GM12878 (cell line): ENCODE measurements at regions not wholly inside any gene's neighbourhood (a gene's known extent, or its start where the extent isn't known, plus 50 kb on each side); places are given as distances from the start of the nearest gene placed in this dataset.

Experiments used
- ATAC-seq: fragments of 200-7000 bp; cut with Tn5 transposase; 3 replicates; pipeline ENCODE4 v1.9.1; 2020; ENCODE audit warnings: mild to moderate bottlenecking, moderate library complexity
- BruUV-seq: library from RNA; stranded (reverse); fragments of 400-500 nt; replicated peaks from 2 replicates; lab custom pipeline; 2021; lab: Mats Ljungman, UMichigan
- CTCF ChIA-PET: fragments of 300-600 bp; sonication (Branson Sonifier 250); formaldehyde crosslinking; extraction: SDS; loops from one replicate; lab custom pipeline; 2021; ENCODE audit warnings: inconsistent platforms; lab: Yijun Ruan, JAX
- POLR2A ChIA-PET: fragments of 350-600 bp; formaldehyde crosslinking; extraction: SDS; loops from one replicate; lab custom pipeline; 2021; ENCODE audit warnings: inconsistent platforms; lab: Charles Lee
- RAD21 ChIA-PET: fragments of 300-600 bp; sonication (Branson Sonifier 250); formaldehyde crosslinking; loops from one replicate; lab custom pipeline; 2023; ENCODE audit warnings: antibody characterized with exemption; ENCODE audit not compliant: unreplicated experiment; lab: Charles Lee
- SMC1A ChIA-PET: fragments of 300-600 bp; sonication (Branson Sonifier 250); formaldehyde crosslinking; loops from one replicate; lab custom pipeline; 2023; ENCODE audit not compliant: unreplicated experiment, uncharacterized antibody; lab: Charles Lee
- DNase-seq: peaks from one replicate; pipeline ENCODE4 v3.0.0-alpha.2; 2011; ENCODE audit warnings: low read depth, low spot score
- FAIRE-seq: peaks from 3 replicates; lab custom pipeline; 2011; peaks lifted over from hg19 to GRCh38; lab: Jason Lieb, UNC
- H2AFZ ChIP-seq: 2 replicates; pipeline ENCODE4 v1.6.0; 2011; ENCODE audit warnings: low read depth, low read length, control low read depth; ENCODE audit not compliant: control insufficient read depth
- H3K27ac ChIP-seq: 2 replicates; pipeline ENCODE4 v1.5.1; 2011; ENCODE audit warnings: control low read depth; ENCODE audit not compliant: control insufficient read depth, insufficient read depth
- H3K27me3 ChIP-seq, 2 experiments: replicated peaks in 1 of 2; 2 replicates each; pipeline versions ENCODE4 v1.6.0 to v1.6.1; 2011; ENCODE audit warnings: low read length in 1 of 2; ENCODE audit not compliant: control insufficient read depth in 2 of 2, insufficient read depth in 2 of 2
- H3K36me3 ChIP-seq, 2 experiments: 2 replicates each; pipeline ENCODE4 v1.5.1; 2011; ENCODE audit warnings: low read length in 1 of 2; ENCODE audit not compliant: control insufficient read depth in 2 of 2, insufficient read depth in 2 of 2
- H3K4me1 ChIP-seq: 2 replicates; pipeline ENCODE4 v1.6.1; 2011; ENCODE audit warnings: mild to moderate bottlenecking, low read length, moderate library complexity, mixed read lengths; ENCODE audit not compliant: control insufficient read depth, insufficient read depth
- H3K4me2 ChIP-seq: 2 replicates; pipeline ENCODE4 v1.6.0; 2011; ENCODE audit warnings: control low read depth; ENCODE audit not compliant: control insufficient read depth, insufficient read depth
- H3K4me3 ChIP-seq: fragments of 200-600 bp; sonication (generic); 2 replicates; pipeline ENCODE4 v1.5.1; 2016
- H3K79me2 ChIP-seq: 2 replicates; pipeline ENCODE4 v1.6.0; 2011; ENCODE audit warnings: low read length; ENCODE audit not compliant: control insufficient read depth, insufficient read depth
- H3K9ac ChIP-seq: 2 replicates; pipeline ENCODE4 v1.8.0; 2011; ENCODE audit warnings: low read length, control low read depth, mixed read lengths; ENCODE audit not compliant: control insufficient read depth, insufficient read depth
- H3K9me3 ChIP-seq: replicated peaks from 3 replicates; pipeline ENCODE4 v1.5.1; 2011; ENCODE audit warnings: mild to moderate bottlenecking, low read length; ENCODE audit not compliant: control insufficient read depth, insufficient read depth
- H4K20me1 ChIP-seq: 2 replicates; pipeline ENCODE4 v1.6.0; 2011; ENCODE audit not compliant: control insufficient read depth, insufficient read depth
- BHLHE40 ChIP-seq, 2 experiments: fragments of 450-650 bp in 1 of 2; IDR thresholded peaks; 2 replicates each; pipeline ENCODE4 v1.6.1; 2011 to 2017; ENCODE audit warnings: low read depth in 2 of 2, borderline replicate concordance in 1 of 2, improper control_type of control experiment in 1 of 2, low read length in 1 of 2, mild to moderate bottlenecking in 1 of 2
- CBFB ChIP-seq: IDR thresholded peaks from 2 replicates; pipeline ENCODE4 v1.6.1; 2016; ENCODE audit warnings: antibody characterized with exemption, low read depth
- CHD4 ChIP-seq: fragments of 200-600 bp; sonication (generic); IDR thresholded peaks from 2 replicates; pipeline ENCODE4 v1.6.1; 2016; ENCODE audit warnings: mild to moderate bottlenecking
- DPF2 ChIP-seq: fragments of 450-650 bp; IDR thresholded peaks from 2 replicates; pipeline ENCODE4 v1.6.1; 2017; ENCODE audit warnings: mild to moderate bottlenecking
- HCFC1 ChIP-seq: fragments of 150-350 bp; IDR thresholded peaks from 2 replicates; pipeline ENCODE4 v1.6.1; 2014; ENCODE audit warnings: low read length
- IRF4 ChIP-seq: IDR thresholded peaks from 2 replicates; pipeline ENCODE4 v1.6.1; 2011; ENCODE audit warnings: low read depth, low read length
- MTA2 ChIP-seq: fragments of 450-650 bp; IDR thresholded peaks from 2 replicates; pipeline ENCODE4 v1.6.1; 2016; ENCODE audit warnings: low read depth, mild to moderate bottlenecking, moderate library complexity
- NR2F1 ChIP-seq: fragments of 450-650 bp; conservative IDR thresholded peaks from 2 replicates; pipeline ENCODE4 v1.6.1; 2017; ENCODE audit warnings: mild to moderate bottlenecking
- RELA ChIP-seq: fragments of 450-650 bp; IDR thresholded peaks from 2 replicates; pipeline ENCODE4 v1.8.0; 2014; ENCODE audit warnings: borderline replicate concordance; ENCODE audit not compliant: partially characterized antibody
- SP1 ChIP-seq: IDR thresholded peaks from one replicate; pipeline ENCODE4 v1.6.1; 2011; ENCODE audit warnings: low read depth, low read length
- SUZ12 ChIP-seq: fragments of 200-600 bp; sonication (generic); IDR thresholded peaks from one replicate; pipeline ENCODE4 v1.6.1; 2018; ENCODE audit warnings: antibody characterized with exemption, mild to moderate bottlenecking; ENCODE audit not compliant: unreplicated experiment
- TBL1XR1 ChIP-seq: IDR thresholded peaks from 2 replicates; pipeline ENCODE4 v1.6.1; 2012; ENCODE audit warnings: low read depth, low read length, improper control_type of control experiment
- TCF7 ChIP-seq: IDR thresholded peaks from 2 replicates; pipeline ENCODE4 v1.6.1; 2014; ENCODE audit warnings: antibody characterized with exemption, borderline replicate concordance
- YY1 ChIP-seq: IDR thresholded peaks from 2 replicates; pipeline ENCODE4 v1.6.1; 2011; ENCODE audit warnings: low read depth, mild to moderate bottlenecking, low read length
- ZBED1 ChIP-seq: IDR thresholded peaks from 2 replicates; pipeline ENCODE4 v1.6.1; 2016; ENCODE audit warnings: borderline replicate concordance
- WGBS: methylation state at CpG from one replicate; pipeline ENCODE4 v1.1.6; 2016; ENCODE audit warnings: low lambda C conversion rate; ENCODE audit not compliant: insufficient replicate concordance, insufficient coverage; ENCODE audit errors: missing lambda C conversion rate; 5-methylcytosine and 5-hydroxymethylcytosine counted together
- in situ Hi-C: fragments of 300-500 bp; cut with MboI; formaldehyde crosslinking; loops from 9 replicates; pipeline ENCODE4 v1.14.3; 2018; ENCODE audit warnings: mixed read lengths
- intact Hi-C: fragments of 100-400 bp; cut with micrococcal nuclease; formaldehyde crosslinking; loops from one replicate; pipeline ENCODE4 v1.14.2; 2022; ENCODE audit not compliant: unreplicated experiment
- TF ChIP-seq, protein P1 (sequence below): fragments of 450-650 bp; IDR thresholded peaks from 2 replicates; pipeline ENCODE4 v1.6.1; 2016; ENCODE audit warnings: mild to moderate bottlenecking
- TF ChIP-seq, protein P2 (sequence below): IDR thresholded peaks from 2 replicates; pipeline ENCODE4 v1.6.1; 2011; ENCODE audit warnings: low read depth, low read length, improper control_type of control experiment, borderline replicate concordance
- TF ChIP-seq, protein P3 (sequence below): fragments of 150-350 bp; IDR thresholded peaks from 2 replicates; pipeline ENCODE4 v1.6.1; 2014; ENCODE audit warnings: mild to moderate bottlenecking, low read depth, low read length

DNA sequence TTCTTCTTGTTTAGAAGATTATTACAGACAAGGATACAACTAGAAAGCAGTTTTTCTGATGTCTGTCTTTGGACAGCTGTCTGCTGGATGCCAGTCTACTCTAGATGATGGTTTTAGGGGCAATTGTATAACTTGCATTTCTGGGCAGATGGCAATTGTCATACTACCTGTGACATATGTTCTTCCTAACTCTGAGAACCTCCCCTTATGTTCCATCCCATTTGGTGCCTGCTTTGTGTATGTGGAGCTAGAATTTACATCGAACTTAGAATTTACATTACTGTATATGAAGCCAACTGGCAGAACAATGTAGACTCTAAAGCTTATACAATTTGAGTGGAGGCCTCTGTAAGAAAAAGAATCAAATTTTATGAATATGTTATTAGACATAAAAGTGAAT lies 430.2 kb upstream of the SEL1L start:
- Histone ChIP-seq H2AFZ (no peak overlapping the region), H3K9ac (no peak overlapping the region), H3K4me3 (no peak overlapping the region), H3K27me3 (no peaks in the 10 kb centered on the region), H3K4me2 (no peak overlapping the region), H4K20me1 (no peaks in the 10 kb centered on the region), H3K36me3 (no peaks in the 10 kb centered on the region), H3K27ac (no peak overlapping the region), H3K79me2 (no peaks in the 10 kb centered on the region)
- ChIA-PET SMC1A (interaction anchor here (0.6 kb wide), 1 partner anchor 26 kb away, joined by 3 read pairs; no protein-coding TSS in a partner anchor), RAD21 (no interaction called here), POLR2A (no interaction called here)
- FAIRE-seq (no peak), ATAC-seq (no peak), DNase-seq (no peak)
- WGBS, result 0% methylated on average over 1 of the region's 1 CpG
- intact Hi-C loops, result no loop called here
- TF ChIP-seq SUZ12 (no peak), CBFB (no peak)
- TF ChIP-seq, protein P1, sequence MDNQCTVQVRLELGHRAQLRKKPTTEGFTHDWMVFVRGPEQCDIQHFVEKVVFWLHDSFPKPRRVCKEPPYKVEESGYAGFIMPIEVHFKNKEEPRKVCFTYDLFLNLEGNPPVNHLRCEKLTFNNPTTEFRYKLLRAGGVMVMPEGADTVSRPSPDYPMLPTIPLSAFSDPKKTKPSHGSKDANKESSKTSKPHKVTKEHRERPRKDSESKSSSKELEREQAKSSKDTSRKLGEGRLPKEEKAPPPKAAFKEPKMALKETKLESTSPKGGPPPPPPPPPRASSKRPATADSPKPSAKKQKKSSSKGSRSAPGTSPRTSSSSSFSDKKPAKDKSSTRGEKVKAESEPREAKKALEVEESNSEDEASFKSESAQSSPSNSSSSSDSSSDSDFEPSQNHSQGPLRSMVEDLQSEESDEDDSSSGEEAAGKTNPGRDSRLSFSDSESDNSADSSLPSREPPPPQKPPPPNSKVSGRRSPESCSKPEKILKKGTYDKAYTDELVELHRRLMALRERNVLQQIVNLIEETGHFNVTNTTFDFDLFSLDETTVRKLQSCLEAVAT, result no peak
- TF ChIP-seq, all 136 proteins: peak for 0
- H3K9me3 ChIP-seq, result no peaks in the 10 kb centered on the region
- H3K4me1 ChIP-seq, result no peaks in the 10 kb centered on the region
- no TSS peak for BruUV-seq
- in situ Hi-C loops, result no loop called here
- CTCF ChIA-PET, result no interaction called here

DNA sequence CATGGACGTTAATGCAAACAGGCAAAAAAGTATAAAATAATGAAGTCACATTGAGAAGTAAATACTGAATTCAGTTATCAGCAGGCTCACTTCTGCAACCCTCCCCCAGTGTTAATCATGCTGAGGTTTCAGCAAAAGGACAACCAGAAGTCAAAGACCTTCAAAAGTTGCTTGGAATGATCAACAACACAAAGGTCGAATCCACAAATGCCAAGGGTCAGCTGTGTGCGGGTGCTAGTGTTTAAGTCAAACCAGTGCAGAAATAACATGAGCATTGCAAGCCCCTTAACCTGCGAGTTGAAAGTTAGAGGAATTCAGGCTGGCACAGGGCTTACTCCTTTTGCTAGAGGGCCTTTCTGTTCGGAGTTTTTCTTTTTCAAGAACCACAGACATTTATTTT lies 436.7 kb upstream of the SEL1L start:
- Histone ChIP-seq H3K27me3 (no peaks in the 10 kb centered on the region), H2AFZ (no peak overlapping the region), H3K27ac (no peak overlapping the region), H3K36me3 (no peaks in the 10 kb centered on the region), H4K20me1 (no peaks in the 10 kb centered on the region), H3K4me3 (no peak overlapping the region), H3K9ac (no peak overlapping the region), H3K79me2 (no peaks in the 10 kb centered on the region), H3K4me1 (no peaks in the 10 kb centered on the region), H3K4me2 (no peak overlapping the region), H3K9me3 (no peaks in the 10 kb centered on the region)
- intact Hi-C loops, result no loop called here
- ATAC-seq, result no peak
- CTCF ChIA-PET, result no interaction called here
- SMC1A ChIA-PET, result no interaction called here
- no peak for TF ChIP-seq SP1
- no peak for TF ChIP-seq ZBED1
- TF ChIP-seq TCF7, result no peak
- no peak for TF ChIP-seq BHLHE40 (IDR thresholded peaks at IDR 0.05; ENCODE audit: borderline replicate concordance in 1 of 2, low read depth in 2 of 2, low read length in 1 of 2)
- TF ChIP-seq CHD4, result no peak
- TF ChIP-seq, protein P2, sequence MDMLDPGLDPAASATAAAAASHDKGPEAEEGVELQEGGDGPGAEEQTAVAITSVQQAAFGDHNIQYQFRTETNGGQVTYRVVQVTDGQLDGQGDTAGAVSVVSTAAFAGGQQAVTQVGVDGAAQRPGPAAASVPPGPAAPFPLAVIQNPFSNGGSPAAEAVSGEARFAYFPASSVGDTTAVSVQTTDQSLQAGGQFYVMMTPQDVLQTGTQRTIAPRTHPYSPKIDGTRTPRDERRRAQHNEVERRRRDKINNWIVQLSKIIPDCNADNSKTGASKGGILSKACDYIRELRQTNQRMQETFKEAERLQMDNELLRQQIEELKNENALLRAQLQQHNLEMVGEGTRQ, result no peak
- TF ChIP-seq, protein P3, sequence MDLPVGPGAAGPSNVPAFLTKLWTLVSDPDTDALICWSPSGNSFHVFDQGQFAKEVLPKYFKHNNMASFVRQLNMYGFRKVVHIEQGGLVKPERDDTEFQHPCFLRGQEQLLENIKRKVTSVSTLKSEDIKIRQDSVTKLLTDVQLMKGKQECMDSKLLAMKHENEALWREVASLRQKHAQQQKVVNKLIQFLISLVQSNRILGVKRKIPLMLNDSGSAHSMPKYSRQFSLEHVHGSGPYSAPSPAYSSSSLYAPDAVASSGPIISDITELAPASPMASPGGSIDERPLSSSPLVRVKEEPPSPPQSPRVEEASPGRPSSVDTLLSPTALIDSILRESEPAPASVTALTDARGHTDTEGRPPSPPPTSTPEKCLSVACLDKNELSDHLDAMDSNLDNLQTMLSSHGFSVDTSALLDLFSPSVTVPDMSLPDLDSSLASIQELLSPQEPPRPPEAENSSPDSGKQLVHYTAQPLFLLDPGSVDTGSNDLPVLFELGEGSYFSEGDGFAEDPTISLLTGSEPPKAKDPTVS, result no peak
- TF ChIP-seq MTA2, result no peak
- no peak for TF ChIP-seq DPF2
- TF ChIP-seq IRF4, result no peak
- no peak for TF ChIP-seq RELA
- TF ChIP-seq TBL1XR1, result no peak
- TF ChIP-seq HCFC1, result no peak
- TF ChIP-seq YY1, result no peak
- TF ChIP-seq NR2F1, result no peak
- POLR2A ChIA-PET, result no interaction called here
- DNase-seq, result no peak
- no TSS peak for BruUV-seq
- WGBS, result 2% methylated on average over 5 of the region's 5 CpGs
- in situ Hi-C loops, result no loop called here
- no peak for FAIRE-seq
- RAD21 ChIA-PET, result no interaction called here
